GM12865 (cell line): ENCODE measurements at regions not wholly inside any gene's neighbourhood (a gene's known extent, or its start where the extent isn't known, plus 50 kb on each side); places are given as distances from the start of the nearest gene placed in this dataset.

ENCODE experiments used
- DNase-seq: peaks from one replicate; pipeline ENCODE4 v3.0.0; 2010; ENCODE audit warnings: low read depth
- H3K4me3 ChIP-seq: 2 replicates; pipeline ENCODE4 v1.5.1; 2011; ENCODE audit warnings: mild to moderate bottlenecking, low read depth, low read length, control low read depth
- TF ChIP-seq, protein P1 (sequence below): IDR thresholded peaks from 2 replicates; pipeline ENCODE4 v1.5.1; 2011; ENCODE audit warnings: low read length, control low read depth, low read depth, inconsistent platforms; ENCODE audit not compliant: insufficient read depth; ENCODE audit errors: missing control alignments

DNA sequence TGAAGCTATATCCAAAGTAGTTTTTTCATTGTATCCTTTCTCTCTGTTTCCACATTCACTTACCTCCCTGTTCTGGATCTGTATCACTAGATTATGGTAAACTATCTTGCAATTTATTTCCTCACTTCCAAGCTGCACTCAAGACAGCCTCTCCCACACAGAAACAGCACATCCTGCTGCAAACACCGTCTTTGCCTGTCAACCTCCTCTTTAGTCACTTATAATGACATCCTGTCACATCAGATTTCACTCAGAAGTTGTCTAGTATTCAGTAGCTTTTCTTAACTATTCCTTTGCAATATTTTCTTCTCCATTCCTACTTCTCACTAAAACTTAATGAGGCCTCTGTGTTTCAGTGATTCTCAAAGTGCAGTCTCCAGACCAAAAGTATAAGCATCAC, 490.8 kb downstream of the IGSF11 start:
- DNase-seq, result no peak
- TF ChIP-seq, protein P1, sequence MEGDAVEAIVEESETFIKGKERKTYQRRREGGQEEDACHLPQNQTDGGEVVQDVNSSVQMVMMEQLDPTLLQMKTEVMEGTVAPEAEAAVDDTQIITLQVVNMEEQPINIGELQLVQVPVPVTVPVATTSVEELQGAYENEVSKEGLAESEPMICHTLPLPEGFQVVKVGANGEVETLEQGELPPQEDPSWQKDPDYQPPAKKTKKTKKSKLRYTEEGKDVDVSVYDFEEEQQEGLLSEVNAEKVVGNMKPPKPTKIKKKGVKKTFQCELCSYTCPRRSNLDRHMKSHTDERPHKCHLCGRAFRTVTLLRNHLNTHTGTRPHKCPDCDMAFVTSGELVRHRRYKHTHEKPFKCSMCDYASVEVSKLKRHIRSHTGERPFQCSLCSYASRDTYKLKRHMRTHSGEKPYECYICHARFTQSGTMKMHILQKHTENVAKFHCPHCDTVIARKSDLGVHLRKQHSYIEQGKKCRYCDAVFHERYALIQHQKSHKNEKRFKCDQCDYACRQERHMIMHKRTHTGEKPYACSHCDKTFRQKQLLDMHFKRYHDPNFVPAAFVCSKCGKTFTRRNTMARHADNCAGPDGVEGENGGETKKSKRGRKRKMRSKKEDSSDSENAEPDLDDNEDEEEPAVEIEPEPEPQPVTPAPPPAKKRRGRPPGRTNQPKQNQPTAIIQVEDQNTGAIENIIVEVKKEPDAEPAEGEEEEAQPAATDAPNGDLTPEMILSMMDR, result no peak
- no peak overlapping the region for H3K4me3 ChIP-seq

- no peak overlapping the region for H3K4me3 ChIP-seq
- TF ChIP-seq, protein P1, result no peak
- no peak for DNase-seq
Measured at GRCh38 chr3:118544458-118544857, 490.2 kb downstream of the IGSF11 start.

DNA sequence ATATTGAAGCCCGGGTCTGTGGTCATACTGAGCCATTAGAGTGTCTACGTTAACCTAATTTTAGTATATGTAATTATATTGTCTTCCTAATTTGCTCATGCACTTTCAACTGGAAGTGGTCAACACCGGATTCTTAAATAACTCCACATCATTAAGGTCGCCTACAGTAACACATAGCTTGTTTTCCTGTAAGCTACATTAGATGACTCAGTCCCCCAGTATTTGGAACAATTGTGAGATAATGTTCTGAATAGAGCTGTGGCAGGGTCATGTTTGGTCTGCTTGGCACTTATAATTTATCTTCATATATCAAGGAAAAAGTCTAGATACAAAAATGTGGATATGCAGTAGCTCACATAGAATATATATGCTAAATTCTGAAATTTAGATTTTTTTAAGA, 486.2 kb downstream of the IGSF11 start:
- TF ChIP-seq, protein P1, result no peak
- no peak overlapping the region for H3K4me3 ChIP-seq
- no peak for DNase-seq

- TF ChIP-seq, protein P1, result no peak
- no peak for DNase-seq
- no peak overlapping the region for H3K4me3 ChIP-seq
Measured at GRCh38 chr3:118550122-118550521, 484.5 kb downstream of the IGSF11 start.

DNA sequence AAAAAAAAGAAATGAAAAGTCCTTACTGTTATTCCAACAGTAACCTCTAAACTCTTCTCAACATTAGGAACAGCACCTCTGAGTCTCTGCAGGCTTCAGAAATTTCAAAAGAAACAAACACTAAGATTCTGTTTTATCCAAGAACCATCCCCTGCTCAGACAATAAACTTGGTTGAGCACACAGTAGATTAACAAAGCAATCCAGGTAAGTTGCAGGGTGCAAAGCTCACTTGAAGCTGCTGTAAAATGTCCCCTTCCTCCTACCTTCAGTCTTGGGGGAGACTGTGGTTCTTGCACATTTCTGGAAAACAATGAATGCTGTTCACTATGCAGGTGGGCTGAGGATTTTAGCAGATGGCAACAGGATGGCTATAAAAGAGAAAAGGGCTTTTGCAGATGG, 484.1 kb downstream of the IGSF11 start:
- DNase-seq, result no peak
- H3K4me3 ChIP-seq, result no peak overlapping the region
- TF ChIP-seq, protein P1, result no peak

GRCh38 chr3:118554148-118554838, 480.4 kb downstream of the IGSF11 start:
- no peak overlapping the region for H3K4me3 ChIP-seq
- TF ChIP-seq, protein P1, result no peak
- no peak for DNase-seq

DNA sequence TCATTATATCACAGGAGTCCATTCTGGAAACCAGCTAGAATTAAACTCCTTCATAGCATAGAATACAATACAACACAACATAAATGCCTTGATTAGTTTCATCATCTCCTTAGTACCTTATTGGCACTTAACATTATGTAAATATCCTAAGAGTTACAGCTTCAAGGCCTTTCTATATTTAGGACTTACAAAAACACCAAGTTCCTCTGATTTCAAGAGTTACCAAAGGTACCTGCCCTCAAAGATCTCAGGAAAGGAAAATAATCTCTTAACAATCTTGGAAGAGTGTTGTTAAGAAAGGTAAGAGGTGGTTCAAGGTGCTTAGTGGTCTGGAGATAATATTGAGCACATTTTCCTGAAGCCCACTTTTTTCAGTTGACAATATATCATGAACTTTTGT, 477.7 kb downstream of the IGSF11 start:
- H3K4me3 ChIP-seq, result no peak overlapping the region
- DNase-seq, result no peak
- TF ChIP-seq, protein P1, result no peak
